ENCODE measurements at regions not wholly inside any gene's neighbourhood (a gene's known extent, or its start where the extent isn't known, plus 50 kb on each side); places are given as distances from the start of the nearest gene placed in this dataset.

- TF ChIP-seq EZH2phosphoT487 (IDR thresholded peaks at IDR 0.05; ENCODE audit: borderline replicate concordance, low read depth, low read length), result no peak
- TF ChIP-seq, protein P1, sequence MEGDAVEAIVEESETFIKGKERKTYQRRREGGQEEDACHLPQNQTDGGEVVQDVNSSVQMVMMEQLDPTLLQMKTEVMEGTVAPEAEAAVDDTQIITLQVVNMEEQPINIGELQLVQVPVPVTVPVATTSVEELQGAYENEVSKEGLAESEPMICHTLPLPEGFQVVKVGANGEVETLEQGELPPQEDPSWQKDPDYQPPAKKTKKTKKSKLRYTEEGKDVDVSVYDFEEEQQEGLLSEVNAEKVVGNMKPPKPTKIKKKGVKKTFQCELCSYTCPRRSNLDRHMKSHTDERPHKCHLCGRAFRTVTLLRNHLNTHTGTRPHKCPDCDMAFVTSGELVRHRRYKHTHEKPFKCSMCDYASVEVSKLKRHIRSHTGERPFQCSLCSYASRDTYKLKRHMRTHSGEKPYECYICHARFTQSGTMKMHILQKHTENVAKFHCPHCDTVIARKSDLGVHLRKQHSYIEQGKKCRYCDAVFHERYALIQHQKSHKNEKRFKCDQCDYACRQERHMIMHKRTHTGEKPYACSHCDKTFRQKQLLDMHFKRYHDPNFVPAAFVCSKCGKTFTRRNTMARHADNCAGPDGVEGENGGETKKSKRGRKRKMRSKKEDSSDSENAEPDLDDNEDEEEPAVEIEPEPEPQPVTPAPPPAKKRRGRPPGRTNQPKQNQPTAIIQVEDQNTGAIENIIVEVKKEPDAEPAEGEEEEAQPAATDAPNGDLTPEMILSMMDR (conservative IDR thresholded peaks at IDR 0.05; ENCODE audit: low read length), result no peak
Measured at GRCh38 chr4:111890412-111890811, 254.8 kb upstream of the FAM241A start.

All from OCI-LY7 (cell line).